ENCODE measurements at regions not wholly inside any gene's neighbourhood (a gene's known extent, or its start where the extent isn't known, plus 50 kb on each side); places are given as distances from the start of the nearest gene placed in this dataset.

DNA sequence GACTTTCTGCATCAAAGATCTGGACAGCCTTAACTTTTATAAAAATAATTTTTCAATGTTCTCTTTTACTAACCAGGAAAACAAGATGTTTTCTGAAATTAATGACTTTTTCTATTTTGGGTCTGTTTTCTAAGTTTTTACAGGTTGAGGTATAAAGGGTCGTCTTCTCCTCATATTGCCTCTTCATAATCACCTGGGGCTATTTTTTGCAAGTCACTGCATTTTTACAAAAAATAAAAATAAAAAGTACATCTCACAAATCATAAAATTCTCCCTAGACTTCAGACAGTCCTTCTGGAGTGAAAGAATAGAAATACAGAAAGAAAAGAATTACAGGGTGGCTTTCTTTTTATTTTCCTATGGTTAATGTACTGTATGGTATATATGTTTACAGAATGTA lies 168.5 kb downstream of the PALM2AKAP2 start:
- no peak for TF ChIP-seq CTCF (IDR thresholded peaks at IDR 0.05; ENCODE audit: low read length)
- TF ChIP-seq EZH2 (IDR thresholded peaks at IDR 0.05; ENCODE audit: borderline replicate concordance, low read length), result no peak
